ENCODE measurements at regions not wholly inside any gene's neighbourhood (a gene's known extent, or its start where the extent isn't known, plus 50 kb on each side); places are given as distances from the start of the nearest gene placed in this dataset.

GRCh38 chr11:122604621-122605020 lies 50.9 kb upstream of the UBASH3B start:
- no peak for DNase-seq

DNA sequence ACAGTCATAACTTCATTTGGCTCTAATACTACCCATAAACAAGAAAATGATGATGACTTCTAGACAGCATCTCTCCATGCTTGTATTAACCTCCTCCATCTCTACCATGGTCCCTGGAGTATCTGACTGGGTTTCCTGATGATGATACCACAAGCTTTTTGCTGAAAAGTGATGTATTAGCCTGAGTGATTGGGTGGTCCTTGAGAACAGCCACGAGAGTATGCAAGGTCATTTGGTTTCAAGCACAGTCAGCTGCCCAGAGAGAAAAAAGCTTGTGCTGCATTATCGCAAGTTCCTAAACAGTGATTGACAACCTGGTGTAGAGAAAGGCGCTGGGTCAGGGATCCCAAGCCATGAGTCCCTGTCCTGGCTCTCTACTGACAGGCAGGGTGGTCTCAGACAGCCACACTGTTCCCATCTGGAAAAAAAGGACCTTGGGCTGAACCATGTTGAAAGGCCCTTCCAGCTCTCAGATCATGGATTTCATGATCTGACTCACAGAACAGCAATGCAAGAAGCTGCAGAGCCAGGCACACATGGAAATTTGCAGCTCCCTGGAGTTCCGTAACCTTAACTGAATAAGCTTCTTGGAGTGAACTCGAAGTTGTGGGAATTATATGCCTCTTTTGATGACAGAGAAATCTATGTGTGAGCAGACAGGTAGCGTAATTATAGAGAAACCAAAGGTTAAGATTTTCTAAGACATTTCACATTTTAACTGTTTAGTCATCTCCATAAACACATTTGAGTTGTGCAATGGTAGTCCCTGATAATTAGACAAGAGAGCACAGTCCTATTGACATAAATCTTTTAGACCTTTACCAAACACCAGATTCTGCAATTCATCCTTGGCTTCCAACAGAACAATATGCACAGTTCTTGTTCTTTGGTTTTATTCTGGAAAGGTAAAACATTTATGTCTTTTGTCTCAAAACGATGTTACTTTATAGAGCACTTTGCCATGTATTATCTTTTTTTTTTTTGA lies 54.1 kb upstream of the UBASH3B start:
- Histone ChIP-seq H4K20me1 (ENCODE audit: insufficient read depth, low read depth, low read length) (no peaks in the 10 kb centered on the region), H3K9ac (ENCODE audit: low read length) (no peak overlapping the region), H3K4me3 (ENCODE audit: low read length) (no peak overlapping the region), H3K4me2 (ENCODE audit: low read depth, low read length, poor library complexity, severe bottlenecking) (no peak overlapping the region), H2AFZ (ENCODE audit: low read length) (no peak overlapping the region), H3K79me2 (ENCODE audit: low read length) (no peaks in the 10 kb centered on the region), H3K36me3 (ENCODE audit: insufficient read depth, low read length) (no peaks in the 10 kb centered on the region), H3K9me2 (replicated peaks; ENCODE audit: insufficient read depth, low read length) (no peaks in the 10 kb centered on the region), H3K27ac (ENCODE audit: low read length) (no peak overlapping the region), H3K9me3 (ENCODE audit: low read length) (no peaks in the 10 kb centered on the region), H3K27me3 (ENCODE audit: low read length) (no peaks in the 10 kb centered on the region), H3K4me1 (ENCODE audit: low read length) (no peaks in the 10 kb centered on the region)
- no peak for DNase-seq

More at GRCh38 chr11:122604621-122605020, 50.9 kb upstream of the UBASH3B start:
- H3K79me2 ChIP-seq (ENCODE audit: low read length), result no peaks in the 10 kb centered on the region
- no peak overlapping the region for H2AFZ ChIP-seq (ENCODE audit: low read length)
- no peak overlapping the region for H3K4me2 ChIP-seq (ENCODE audit: low read depth, low read length, poor library complexity, severe bottlenecking)
- H3K27me3 ChIP-seq (ENCODE audit: low read length), result no peaks in the 10 kb centered on the region
- no peaks in the 10 kb centered on the region for H3K9me2 ChIP-seq (replicated peaks; ENCODE audit: insufficient read depth, low read length)
- H3K36me3 ChIP-seq (ENCODE audit: insufficient read depth, low read length), result no peaks in the 10 kb centered on the region
- H3K27ac ChIP-seq (ENCODE audit: low read length), result no peak overlapping the region
- H3K4me1 ChIP-seq (ENCODE audit: low read length), result no peaks in the 10 kb centered on the region
- no peak overlapping the region for H3K4me3 ChIP-seq (ENCODE audit: low read length)
- no peaks in the 10 kb centered on the region for H4K20me1 ChIP-seq (ENCODE audit: insufficient read depth, low read depth, low read length)
- no peak overlapping the region for H3K9ac ChIP-seq (ENCODE audit: low read length)
- H3K9me3 ChIP-seq (ENCODE audit: low read length), result no peaks in the 10 kb centered on the region

- no peak overlapping the region for H2AFZ ChIP-seq (ENCODE audit: low read length)
- no peaks in the 10 kb centered on the region for H3K27me3 ChIP-seq (ENCODE audit: low read length)
- H4K20me1 ChIP-seq (ENCODE audit: insufficient read depth, low read depth, low read length), result no peaks in the 10 kb centered on the region
- no peaks in the 10 kb centered on the region for H3K36me3 ChIP-seq (ENCODE audit: insufficient read depth, low read length)
- no peak overlapping the region for H3K9ac ChIP-seq (ENCODE audit: low read length)
- no peak overlapping the region for H3K4me3 ChIP-seq (ENCODE audit: low read length)
- no peaks in the 10 kb centered on the region for H3K9me3 ChIP-seq (ENCODE audit: low read length)
- no peak overlapping the region for H3K27ac ChIP-seq (ENCODE audit: low read length)
- DNase-seq, result no peak
- H3K4me2 ChIP-seq (ENCODE audit: low read depth, low read length, poor library complexity, severe bottlenecking), result no peak overlapping the region
- H3K9me2 ChIP-seq (replicated peaks; ENCODE audit: insufficient read depth, low read length), result no peaks in the 10 kb centered on the region
- H3K4me1 ChIP-seq (ENCODE audit: low read length), result no peaks in the 10 kb centered on the region
- H3K79me2 ChIP-seq (ENCODE audit: low read length), result no peaks in the 10 kb centered on the region
These were observed 55.2 kb upstream of the UBASH3B start for GRCh38 chr11:122600290-122600689.

- Histone ChIP-seq H3K9me3 (ENCODE audit: low read length) (no peaks in the 10 kb centered on the region), H3K4me1 (ENCODE audit: low read length) (no peaks in the 10 kb centered on the region), H3K27me3 (ENCODE audit: low read length) (no peaks in the 10 kb centered on the region), H3K27ac (ENCODE audit: low read length) (no peak overlapping the region), H3K9me2 (replicated peaks; ENCODE audit: insufficient read depth, low read length) (no peaks in the 10 kb centered on the region), H4K20me1 (ENCODE audit: insufficient read depth, low read depth, low read length) (no peaks in the 10 kb centered on the region), H3K9ac (ENCODE audit: low read length) (no peak overlapping the region), H2AFZ (ENCODE audit: low read length) (no peak overlapping the region), H3K36me3 (ENCODE audit: insufficient read depth, low read length) (no peaks in the 10 kb centered on the region), H3K4me2 (ENCODE audit: low read depth, low read length, poor library complexity, severe bottlenecking) (no peak overlapping the region), H3K4me3 (ENCODE audit: low read length) (no peak overlapping the region), H3K79me2 (ENCODE audit: low read length) (no peaks in the 10 kb centered on the region)
- no peak for DNase-seq
These were observed 56.1 kb upstream of the UBASH3B start for GRCh38 chr11:122599434-122599833.

DNA sequence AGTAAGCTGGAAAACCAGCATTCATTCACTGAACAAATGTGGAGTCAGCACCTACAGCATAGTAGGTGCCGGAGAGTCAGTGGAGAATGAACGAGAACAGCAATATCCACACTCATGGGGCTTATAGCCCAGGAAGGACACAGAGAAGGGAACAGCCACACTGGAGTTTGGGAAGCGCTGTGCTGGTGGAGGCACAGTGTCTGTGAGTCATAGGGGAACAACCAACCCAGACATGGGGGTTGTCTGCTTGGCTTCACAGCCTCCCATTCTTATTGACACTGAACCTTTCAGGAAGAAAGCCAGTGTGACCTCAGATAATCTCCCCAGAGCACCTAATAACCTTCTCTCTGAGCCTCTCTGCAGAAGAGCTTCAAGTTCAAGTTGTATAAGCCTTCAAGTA lies 56.6 kb upstream of the UBASH3B start:
- Histone ChIP-seq H3K9me3 (ENCODE audit: low read length) (no peaks in the 10 kb centered on the region), H3K9me2 (replicated peaks; ENCODE audit: insufficient read depth, low read length) (no peaks in the 10 kb centered on the region), H3K4me3 (ENCODE audit: low read length) (no peak overlapping the region), H3K9ac (ENCODE audit: low read length) (no peak overlapping the region), H3K79me2 (ENCODE audit: low read length) (no peaks in the 10 kb centered on the region), H3K27me3 (ENCODE audit: low read length) (no peaks in the 10 kb centered on the region), H3K4me2 (ENCODE audit: low read depth, low read length, poor library complexity, severe bottlenecking) (no peak overlapping the region), H4K20me1 (ENCODE audit: insufficient read depth, low read depth, low read length) (no peaks in the 10 kb centered on the region), H3K36me3 (ENCODE audit: insufficient read depth, low read length) (no peaks in the 10 kb centered on the region), H3K4me1 (ENCODE audit: low read length) (no peaks in the 10 kb centered on the region), H2AFZ (ENCODE audit: low read length) (no peak overlapping the region), H3K27ac (ENCODE audit: low read length) (no peak overlapping the region)
- DNase-seq, result no peak

DNA sequence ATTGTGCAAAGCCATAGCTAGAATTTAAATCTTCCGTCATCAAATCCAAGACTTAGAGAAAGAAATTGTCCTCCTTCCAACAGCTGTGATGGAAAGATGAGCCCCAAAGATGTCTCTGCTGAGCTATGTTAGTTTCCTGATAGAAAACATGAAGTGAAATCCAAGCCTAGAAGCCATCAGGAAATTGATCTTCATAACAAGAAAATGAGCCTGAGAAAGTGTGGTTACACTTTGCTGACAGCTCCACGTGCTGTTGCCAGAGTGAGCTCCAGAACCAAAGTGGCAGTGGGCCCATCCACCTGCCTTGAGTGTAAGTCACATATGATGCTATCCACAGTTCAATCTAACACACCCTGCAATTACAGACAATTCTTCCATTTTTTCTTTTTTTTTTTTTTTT lies 58.0 kb upstream of the UBASH3B start:
- Histone ChIP-seq H3K9ac (ENCODE audit: low read length) (no peak overlapping the region), H3K9me3 (ENCODE audit: low read length) (no peaks in the 10 kb centered on the region), H3K4me1 (ENCODE audit: low read length) (peaks cover 5% of the 10 kb centered on the region), H2AFZ (ENCODE audit: low read length) (no peak overlapping the region), H3K9me2 (replicated peaks; ENCODE audit: insufficient read depth, low read length) (no peaks in the 10 kb centered on the region), H4K20me1 (ENCODE audit: insufficient read depth, low read depth, low read length) (no peaks in the 10 kb centered on the region), H3K27ac (ENCODE audit: low read length) (no peak overlapping the region), H3K27me3 (ENCODE audit: low read length) (no peaks in the 10 kb centered on the region), H3K36me3 (ENCODE audit: insufficient read depth, low read length) (no peaks in the 10 kb centered on the region), H3K79me2 (ENCODE audit: low read length) (no peaks in the 10 kb centered on the region), H3K4me3 (ENCODE audit: low read length) (no peak overlapping the region), H3K4me2 (ENCODE audit: low read depth, low read length, poor library complexity, severe bottlenecking) (no peak overlapping the region)
- DNase-seq, result no peak

DNA sequence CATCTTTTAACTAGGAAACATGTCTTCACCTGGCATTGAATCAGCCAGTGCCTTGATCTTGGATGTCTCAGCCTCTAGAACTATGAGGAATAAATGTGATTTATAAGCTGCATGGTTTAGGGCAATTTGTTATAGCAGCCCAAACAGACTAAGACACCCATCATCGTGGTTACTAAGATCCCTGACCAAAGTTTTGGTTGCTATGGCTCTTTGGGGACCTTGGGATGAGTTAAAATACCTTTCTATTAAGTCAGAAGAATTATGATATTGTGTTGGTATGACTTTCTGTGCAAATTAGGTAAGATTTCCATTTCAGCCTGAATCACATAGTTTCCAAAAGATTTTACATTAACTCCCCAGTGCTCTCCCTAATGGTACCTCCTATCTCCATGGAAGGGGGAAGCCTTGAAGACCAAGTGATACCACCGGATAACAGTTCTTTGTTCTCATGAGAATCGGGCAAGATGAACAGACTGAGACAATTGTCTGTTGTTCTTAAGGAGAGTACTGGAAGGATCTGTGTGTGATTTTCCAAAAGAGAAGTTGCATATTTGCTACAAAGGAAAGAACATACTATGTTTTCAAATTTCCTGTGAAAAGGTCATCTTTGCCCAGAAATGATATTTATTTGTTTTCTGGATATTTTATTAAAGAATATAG lies 60.4 kb upstream of the UBASH3B start:
- no peak for DNase-seq
- H3K27ac ChIP-seq (ENCODE audit: low read length), result no peak overlapping the region

More for the DNA sequence above, 60.4 kb upstream of the UBASH3B start:
- H3K27me3 ChIP-seq (ENCODE audit: low read length), result no peaks in the 10 kb centered on the region
- H3K36me3 ChIP-seq (ENCODE audit: insufficient read depth, low read length), result no peaks in the 10 kb centered on the region
- no peak overlapping the region for H3K4me3 ChIP-seq (ENCODE audit: low read length)
- peaks cover 5% of the 10 kb centered on the region for H3K4me1 ChIP-seq (ENCODE audit: low read length)
- no peaks in the 10 kb centered on the region for H3K9me2 ChIP-seq (replicated peaks; ENCODE audit: insufficient read depth, low read length)
- no peak overlapping the region for H3K9ac ChIP-seq (ENCODE audit: low read length)
- no peaks in the 10 kb centered on the region for H3K79me2 ChIP-seq (ENCODE audit: low read length)
- no peaks in the 10 kb centered on the region for H3K9me3 ChIP-seq (ENCODE audit: low read length)
- H3K4me2 ChIP-seq (ENCODE audit: low read depth, low read length, poor library complexity, severe bottlenecking), result no peak overlapping the region
- H4K20me1 ChIP-seq (ENCODE audit: insufficient read depth, low read depth, low read length), result no peaks in the 10 kb centered on the region
- no peak overlapping the region for H2AFZ ChIP-seq (ENCODE audit: low read length)

All from Karpas-422 (cell line).